Uterus (tissue), 3 donors: ENCODE measurements at regions not wholly inside any gene's neighbourhood (a gene's known extent, or its start where the extent isn't known, plus 50 kb on each side); places are given as distances from the start of the nearest gene placed in this dataset.

ENCODE experiments used
- DNase-seq, 2 donors: peaks; one replicate each; pipeline ENCODE4 v3.0.0-alpha.2; 2019 to 2020
- H3K27ac ChIP-seq, 2 donors: fragments of 200-600 bp; sonication (generic); 1 replicate in 1 of 2; 2 replicates in 1 of 2; pipeline ENCODE4 v1.5.1; 2016 to 2018
- H3K27me3 ChIP-seq, 2 donors: fragments of 200-600 bp; sonication (generic); one replicate each; pipeline ENCODE4 v1.5.1; 2018 to 2019; ENCODE audit warnings: control low read depth in 1 of 2
- H3K36me3 ChIP-seq, 2 donors: fragments of 200-600 bp; sonication (generic); one replicate each; pipeline ENCODE4 v1.5.1; 2019; ENCODE audit warnings: control low read depth in 1 of 2
- H3K4me1 ChIP-seq, 2 donors: fragments of 200-600 bp; sonication (generic); one replicate each; pipeline ENCODE4 v1.5.1; 2018 to 2019; ENCODE audit warnings: control low read depth in 1 of 2
- H3K4me3 ChIP-seq, 2 donors: fragments of 200-600 bp; sonication (generic); 1 replicate in 1 of 2; 2 replicates in 1 of 2; pipeline ENCODE4 v1.5.1; 2018 to 2019; ENCODE audit warnings: mild to moderate bottlenecking in 1 of 2
- H3K9me3 ChIP-seq, 2 donors: fragments of 200-600 bp; sonication (generic); one replicate each; pipeline ENCODE4 v1.5.1; 2019; ENCODE audit warnings: control low read depth in 1 of 2
- POLR2A ChIP-seq, 2 donors: fragments of 450-650 bp; IDR thresholded peaks; one replicate each; pipeline ENCODE4 v1.6.1; 2016; ENCODE audit warnings: antibody characterized with exemption in 2 of 2, mild to moderate bottlenecking in 1 of 2, moderate library complexity in 1 of 2
- intact Hi-C: fragments of 100-400 bp; cut with DNase I; formaldehyde crosslinking; loops from one replicate; pipeline ENCODE4 v1.15.1; 2023; ENCODE audit warnings: low total_unique reads
- TF ChIP-seq, protein P1 (sequence below), 4 experiments: fragments of 200-600 bp in 2 of 4; fragments of 450-650 bp in 2 of 4; sonication (generic) in 2 of 4; IDR thresholded peaks; one replicate each; pipeline ENCODE4 v1.5.1; 2016 to 2019; ENCODE audit warnings: antibody characterized with exemption in 4 of 4, mild to moderate bottlenecking in 2 of 4, moderate library complexity in 1 of 4
- donor health status: DM: yes; HTN: yes; CAD: no.

GRCh38 chr14:104359301-104359968 is 220.1 kb upstream of the C14orf180 start:
- Histone ChIP-seq H3K4me3 (no peak overlapping the region), H3K27me3 (no peaks in the 10 kb centered on the region), H3K9me3 (no peaks in the 10 kb centered on the region), H3K36me3 (no peaks in the 10 kb centered on the region), H3K27ac (no peak overlapping the region), H3K4me1 (no peaks in the 10 kb centered on the region)
- DNase-seq = no peak
- intact Hi-C loops = no loop called here
- TF ChIP-seq, protein P1, sequence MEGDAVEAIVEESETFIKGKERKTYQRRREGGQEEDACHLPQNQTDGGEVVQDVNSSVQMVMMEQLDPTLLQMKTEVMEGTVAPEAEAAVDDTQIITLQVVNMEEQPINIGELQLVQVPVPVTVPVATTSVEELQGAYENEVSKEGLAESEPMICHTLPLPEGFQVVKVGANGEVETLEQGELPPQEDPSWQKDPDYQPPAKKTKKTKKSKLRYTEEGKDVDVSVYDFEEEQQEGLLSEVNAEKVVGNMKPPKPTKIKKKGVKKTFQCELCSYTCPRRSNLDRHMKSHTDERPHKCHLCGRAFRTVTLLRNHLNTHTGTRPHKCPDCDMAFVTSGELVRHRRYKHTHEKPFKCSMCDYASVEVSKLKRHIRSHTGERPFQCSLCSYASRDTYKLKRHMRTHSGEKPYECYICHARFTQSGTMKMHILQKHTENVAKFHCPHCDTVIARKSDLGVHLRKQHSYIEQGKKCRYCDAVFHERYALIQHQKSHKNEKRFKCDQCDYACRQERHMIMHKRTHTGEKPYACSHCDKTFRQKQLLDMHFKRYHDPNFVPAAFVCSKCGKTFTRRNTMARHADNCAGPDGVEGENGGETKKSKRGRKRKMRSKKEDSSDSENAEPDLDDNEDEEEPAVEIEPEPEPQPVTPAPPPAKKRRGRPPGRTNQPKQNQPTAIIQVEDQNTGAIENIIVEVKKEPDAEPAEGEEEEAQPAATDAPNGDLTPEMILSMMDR (IDR thresholded peaks at IDR 0.05) = no peak
- no peak for TF ChIP-seq POLR2A (IDR thresholded peaks at IDR 0.05)

DNA sequence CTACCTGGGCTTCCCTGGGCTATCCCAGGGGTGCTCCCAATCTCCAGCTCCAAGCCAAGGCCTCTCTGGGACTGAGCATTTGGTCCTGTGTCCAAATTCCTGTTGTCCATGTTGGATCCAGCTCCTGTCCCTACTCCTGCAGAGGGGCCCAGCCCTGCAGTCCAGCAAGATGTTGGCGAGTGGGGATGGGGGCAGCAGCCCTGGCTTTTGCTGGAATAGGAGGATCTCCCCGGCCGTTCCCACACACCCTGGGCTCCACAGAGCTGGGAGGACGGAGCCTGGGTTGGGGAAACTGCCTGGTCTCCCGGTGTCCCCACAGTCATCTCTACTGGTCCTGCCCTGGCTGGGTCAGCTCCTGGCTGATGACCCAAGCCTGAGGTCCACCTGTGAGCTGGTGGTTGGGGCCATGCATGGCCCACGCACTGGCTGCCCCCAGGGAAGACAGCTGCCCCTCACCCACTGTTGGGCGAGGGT is 219.6 kb upstream of the C14orf180 start:
- no peaks in the 10 kb centered on the region for H3K4me1 ChIP-seq
- H3K4me3 ChIP-seq = no peak overlapping the region
- DNase-seq = no peak
- no peaks in the 10 kb centered on the region for H3K36me3 ChIP-seq
- intact Hi-C loops = no loop called here
- no peaks in the 10 kb centered on the region for H3K27me3 ChIP-seq
- no peaks in the 10 kb centered on the region for H3K9me3 ChIP-seq
- TF ChIP-seq POLR2A (IDR thresholded peaks at IDR 0.05) = no peak
- TF ChIP-seq, protein P1 (IDR thresholded peaks at IDR 0.05) = no peak
- no peak overlapping the region for H3K27ac ChIP-seq

DNA sequence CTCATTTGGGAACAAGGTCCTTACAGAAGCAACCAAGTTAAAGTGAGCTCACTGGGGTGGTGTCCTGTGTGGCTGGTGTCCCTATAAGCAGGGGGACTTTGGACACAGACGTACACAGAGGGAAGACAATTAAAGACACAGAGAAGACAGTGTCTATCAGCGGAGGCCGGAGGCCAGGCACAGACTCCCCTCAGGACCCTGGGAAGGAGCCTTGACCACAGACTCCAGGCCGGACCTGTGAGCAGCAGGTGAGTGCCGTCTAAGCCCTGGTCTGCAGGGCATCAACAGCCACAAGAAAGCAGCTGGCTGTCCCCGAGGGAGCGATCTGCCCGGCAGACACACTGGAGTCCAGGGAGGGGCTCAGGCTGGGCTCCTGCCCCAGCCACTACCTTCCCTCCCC is 219.1 kb upstream of the C14orf180 start:
- no peak overlapping the region for H3K4me3 ChIP-seq
- DNase-seq = no peak
- H3K27ac ChIP-seq = no peak overlapping the region
- H3K36me3 ChIP-seq = no peaks in the 10 kb centered on the region
- intact Hi-C loops = no loop called here
- no peaks in the 10 kb centered on the region for H3K27me3 ChIP-seq
- no peaks in the 10 kb centered on the region for H3K4me1 ChIP-seq
- no peaks in the 10 kb centered on the region for H3K9me3 ChIP-seq
- TF ChIP-seq, protein P1 (IDR thresholded peaks at IDR 0.05) = no peak
- no peak for TF ChIP-seq POLR2A (IDR thresholded peaks at IDR 0.05)

DNA sequence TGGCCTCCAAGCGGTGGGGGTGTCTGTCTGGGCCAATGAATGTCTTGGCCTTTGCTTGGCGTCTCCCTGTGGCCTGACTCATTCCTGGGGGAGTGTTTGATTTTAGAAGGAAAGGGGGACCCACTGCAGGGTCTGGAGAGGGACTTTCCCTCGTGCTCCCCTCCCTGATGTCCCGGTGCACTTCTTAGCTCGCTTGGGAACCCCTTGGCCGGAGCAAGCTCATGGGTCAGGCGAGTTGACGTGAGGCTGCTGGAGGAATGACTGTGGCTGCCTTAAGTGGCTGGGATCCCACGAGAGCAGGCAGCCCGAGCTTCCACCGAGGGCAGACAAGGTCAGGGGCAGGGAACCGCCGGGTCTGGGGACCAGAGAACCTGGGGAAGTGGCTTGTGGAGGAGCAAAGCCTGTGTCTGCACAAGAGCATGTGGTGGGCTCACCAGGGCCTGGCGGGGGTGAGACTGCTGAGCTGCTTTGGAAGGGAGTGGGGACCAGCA is 218.4 kb upstream of the C14orf180 start:
- intact Hi-C loops = no loop called here
- Histone ChIP-seq H3K27ac (no peak overlapping the region), H3K4me3 (no peak overlapping the region), H3K36me3 (no peaks in the 10 kb centered on the region), H3K9me3 (no peaks in the 10 kb centered on the region), H3K27me3 (no peaks in the 10 kb centered on the region), H3K4me1 (no peaks in the 10 kb centered on the region)
- DNase-seq = no peak
- TF ChIP-seq, protein P1 (IDR thresholded peaks at IDR 0.05) = no peak
- TF ChIP-seq POLR2A (IDR thresholded peaks at IDR 0.05) = no peak

DNA sequence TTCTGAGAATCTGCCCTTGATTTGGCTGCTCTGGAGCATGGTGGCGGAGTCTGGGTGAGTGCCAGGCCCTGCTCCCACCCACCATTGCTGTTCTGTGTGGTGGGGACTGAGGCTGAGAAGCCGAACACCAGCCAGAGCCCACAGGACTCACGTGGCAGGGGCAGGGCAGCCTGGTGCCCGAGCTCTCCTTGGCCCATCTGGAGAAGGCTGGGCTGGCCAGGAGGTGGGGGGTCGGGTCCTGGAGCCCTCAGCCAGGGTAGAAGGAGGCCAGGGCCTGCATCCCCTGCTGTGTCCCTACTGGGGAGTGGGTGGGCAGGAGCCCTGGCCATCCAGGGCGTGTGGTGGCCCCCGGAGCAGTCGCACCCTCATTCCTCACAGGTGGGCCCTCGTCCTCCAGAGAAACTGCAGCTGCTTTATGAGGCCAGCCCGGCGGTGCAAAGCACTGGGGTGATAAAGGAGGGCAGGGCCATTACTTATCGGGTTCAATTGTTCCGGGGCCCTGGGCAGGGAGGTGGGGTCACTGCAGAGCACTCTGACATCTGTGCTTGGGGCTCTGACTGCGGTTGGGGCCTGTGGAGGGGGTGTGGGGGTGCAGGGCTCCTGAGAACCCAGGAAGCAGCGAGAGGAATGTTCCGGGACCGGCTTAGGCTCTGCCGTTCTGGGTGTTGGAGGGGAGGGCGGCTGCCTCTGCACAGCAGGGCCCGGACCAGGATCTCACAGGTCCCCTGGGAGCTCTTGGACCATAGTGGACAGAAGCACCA is 217.5 kb upstream of the C14orf180 start:
- Histone ChIP-seq H3K27me3 (no peaks in the 10 kb centered on the region), H3K4me3 (no peak overlapping the region), H3K4me1 (no peaks in the 10 kb centered on the region), H3K27ac (no peak overlapping the region), H3K36me3 (no peaks in the 10 kb centered on the region), H3K9me3 (no peaks in the 10 kb centered on the region)
- TF ChIP-seq, protein P1 (IDR thresholded peaks at IDR 0.05) = no peak
- no peak for TF ChIP-seq POLR2A (IDR thresholded peaks at IDR 0.05)
- intact Hi-C loops = no loop called here
- no peak for DNase-seq
